Superior temporal gyrus (tissue), 1 donor: ENCODE measurements at regions not wholly inside any gene's neighbourhood (a gene's known extent, or its start where the extent isn't known, plus 50 kb on each side); places are given as distances from the start of the nearest gene placed in this dataset.

Source experiments
- DNase-seq: peaks from one replicate; pipeline ENCODE4 v3.0.0-alpha.2; 2016; ENCODE audit errors: extremely low spot score

GRCh38 chr3:78143000-78143399 is 1103.1 kb downstream of the ROBO2 start:
- no peak for DNase-seq

- DNase-seq: no peak
These were observed 1109.3 kb downstream of the ROBO2 start for GRCh38 chr3:78148986-78149717.

GRCh38 chr3:78153973-78154372 is 1114.1 kb downstream of the ROBO2 start:
- no peak for DNase-seq

DNA sequence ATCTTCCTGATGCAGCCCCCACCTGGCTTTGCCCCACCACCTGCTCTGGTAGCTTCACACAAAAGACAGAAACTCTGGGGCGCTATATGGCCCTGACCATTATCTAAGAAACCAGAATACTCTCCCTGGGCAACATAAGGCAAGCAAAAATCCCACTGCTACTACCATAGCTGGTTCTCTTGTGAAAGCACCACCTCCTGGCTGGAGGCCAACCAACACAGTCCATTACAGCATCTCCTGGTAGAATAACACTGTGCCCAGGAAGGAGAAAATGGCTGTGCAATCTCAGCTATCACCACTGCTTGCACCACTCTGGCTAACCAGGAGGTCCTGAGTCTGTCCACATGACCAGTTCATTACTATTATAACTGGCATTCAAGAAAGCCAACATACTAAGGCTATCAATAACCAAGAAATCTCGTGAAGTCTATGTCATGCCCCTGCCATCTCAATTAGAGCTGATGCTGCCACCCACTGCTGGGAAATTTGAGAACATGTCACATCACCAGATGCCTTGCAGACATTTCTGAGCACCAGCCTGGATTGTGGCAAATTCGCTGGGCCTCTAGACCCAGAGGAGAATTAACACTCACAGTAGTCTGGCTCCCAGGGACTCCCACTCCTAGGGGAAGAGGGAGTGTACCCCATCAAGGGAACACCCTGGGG is 1114.8 kb downstream of the ROBO2 start:
- no peak for DNase-seq

DNA sequence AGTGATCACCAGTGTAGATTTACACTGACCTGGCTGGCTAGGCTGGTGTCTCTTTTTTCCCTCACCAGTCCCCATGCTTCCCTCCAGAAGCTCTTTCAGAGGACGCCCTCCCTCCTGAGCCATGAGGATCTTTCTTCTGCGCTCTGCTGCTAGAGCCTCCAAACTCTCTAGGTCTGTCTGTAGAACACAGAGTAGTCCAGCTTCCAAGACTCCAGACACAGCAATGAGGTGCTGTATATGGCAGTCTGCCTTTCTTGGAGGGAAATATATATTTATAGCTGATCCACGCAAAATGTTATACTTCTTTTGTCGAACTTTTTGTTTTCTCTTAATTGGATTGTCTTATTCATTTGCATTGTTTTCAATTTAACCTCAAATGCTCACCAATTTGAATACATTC is 1121.8 kb downstream of the ROBO2 start:
- DNase-seq: no peak

- DNase-seq: no peak
These were observed 1123.5 kb downstream of the ROBO2 start for GRCh38 chr3:78163379-78163778.

- DNase-seq: no peak
These were observed 1126.0 kb downstream of the ROBO2 start for GRCh38 chr3:78165876-78166275.

GRCh38 chr3:78174821-78175220 is 1134.9 kb downstream of the ROBO2 start:
- no peak for DNase-seq

DNA sequence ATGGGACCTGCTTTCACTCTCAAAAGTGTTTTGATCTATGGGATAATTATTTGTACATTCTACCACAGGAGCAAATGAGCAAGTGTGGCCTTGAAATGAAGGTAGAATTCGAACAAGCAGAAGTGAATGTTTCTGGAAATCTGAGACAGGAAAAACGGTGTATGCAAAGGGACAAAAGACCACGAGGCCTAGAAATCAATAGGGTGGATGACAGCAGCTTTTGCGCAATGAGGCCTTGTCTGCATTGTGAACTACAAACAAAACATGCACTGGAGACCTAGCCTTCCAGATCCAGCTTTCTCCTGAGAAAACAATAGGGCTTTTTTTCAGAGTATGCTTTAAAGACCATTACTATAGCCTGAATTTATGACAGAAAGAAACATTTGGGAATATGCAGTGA is 1137.0 kb downstream of the ROBO2 start:
- no peak for DNase-seq

DNA sequence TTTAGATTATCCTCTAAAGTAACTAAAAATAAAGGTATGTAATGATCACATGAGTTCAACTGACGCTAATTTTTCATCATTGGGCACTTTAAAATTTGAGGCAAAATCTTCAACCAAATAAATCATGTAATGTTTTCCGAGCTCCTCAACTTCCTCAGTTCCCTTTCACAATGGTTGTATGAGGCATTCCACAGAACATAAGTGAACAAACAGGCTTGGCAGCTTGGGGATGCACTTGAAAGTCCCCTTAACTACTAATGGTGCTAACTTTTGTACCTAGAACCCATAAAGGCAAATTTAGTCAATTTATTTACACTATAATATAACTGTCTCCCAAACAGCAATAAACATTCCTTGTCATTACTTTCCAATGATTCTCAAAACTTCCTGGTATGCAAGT is 1137.9 kb downstream of the ROBO2 start:
- no peak for DNase-seq

GRCh38 chr3:78178209-78178608 is 1138.3 kb downstream of the ROBO2 start:
- no peak for DNase-seq

- DNase-seq: no peak
These were observed 1139.0 kb downstream of the ROBO2 start for GRCh38 chr3:78178740-78179363.

- no peak for DNase-seq
These were observed 1144.2 kb downstream of the ROBO2 start for GRCh38 chr3:78183906-78184599.

GRCh38 chr3:78186404-78186803 is 1146.5 kb downstream of the ROBO2 start:
- DNase-seq: no peak

GRCh38 chr3:78201091-78201490 is 1161.2 kb downstream of the ROBO2 start:
- no peak for DNase-seq

- no peak for DNase-seq
These were observed 1165.1 kb downstream of the ROBO2 start for GRCh38 chr3:78204977-78205376.

DNA sequence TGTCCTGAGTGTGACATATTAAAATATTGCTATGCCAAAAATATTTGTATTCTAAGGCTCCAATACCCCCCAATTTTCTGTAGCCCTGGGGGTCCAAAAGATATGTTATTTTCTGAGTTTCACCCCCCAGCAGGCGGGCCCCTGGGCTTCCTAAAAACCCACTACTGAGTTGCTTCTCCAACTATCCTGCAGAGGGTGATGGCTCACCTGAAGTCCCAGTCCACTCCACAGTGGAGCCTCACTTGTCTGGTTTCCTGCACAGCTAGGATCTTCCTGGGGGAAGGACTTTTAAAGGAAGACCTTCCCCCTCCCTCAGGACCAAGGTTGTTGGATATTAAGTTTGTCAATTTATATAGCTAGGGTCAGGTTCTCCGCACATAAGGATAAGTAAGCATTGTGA is 1181.4 kb downstream of the ROBO2 start:
- no peak for DNase-seq

- DNase-seq: no peak
These were observed 1181.9 kb downstream of the ROBO2 start for GRCh38 chr3:78221796-78222195.

DNA sequence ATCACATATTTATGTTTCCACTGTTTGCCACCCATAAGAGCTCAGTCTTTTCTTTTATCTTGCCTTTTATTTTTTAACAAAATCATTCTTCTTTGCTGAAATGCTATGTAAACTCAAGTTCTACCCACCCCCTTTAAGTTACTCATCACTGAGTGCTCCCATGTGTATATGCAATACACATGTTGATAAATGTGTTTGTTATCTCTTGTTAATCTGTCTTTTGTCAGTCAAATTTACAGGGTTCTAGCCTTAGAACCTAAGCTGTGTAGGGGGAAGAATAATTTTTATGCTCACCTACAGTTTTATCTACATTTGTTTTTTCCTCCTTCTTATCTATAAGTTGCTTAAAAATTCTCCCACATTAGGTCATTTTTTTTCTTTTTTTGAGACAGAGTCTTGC is 1195.9 kb downstream of the ROBO2 start:
- no peak for DNase-seq

DNA sequence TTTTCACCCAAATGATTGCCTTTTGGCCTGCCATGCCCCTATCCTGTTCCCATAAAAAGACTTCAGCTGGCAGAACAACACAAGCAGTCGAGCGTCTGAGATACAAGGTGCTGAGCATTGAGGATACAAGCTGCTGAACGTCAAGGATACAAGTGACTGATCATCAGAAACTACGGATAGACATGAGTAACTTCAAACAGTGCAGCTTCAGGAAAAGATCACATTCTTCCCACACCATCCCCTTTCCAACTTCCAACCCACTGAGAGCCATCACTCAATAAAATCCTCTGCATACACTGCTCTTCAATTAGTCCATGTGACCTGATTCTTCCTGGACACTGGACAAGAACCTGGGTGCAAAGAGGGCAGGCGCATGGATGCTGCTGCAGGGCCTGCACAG is 1198.9 kb downstream of the ROBO2 start:
- DNase-seq: no peak

DNA sequence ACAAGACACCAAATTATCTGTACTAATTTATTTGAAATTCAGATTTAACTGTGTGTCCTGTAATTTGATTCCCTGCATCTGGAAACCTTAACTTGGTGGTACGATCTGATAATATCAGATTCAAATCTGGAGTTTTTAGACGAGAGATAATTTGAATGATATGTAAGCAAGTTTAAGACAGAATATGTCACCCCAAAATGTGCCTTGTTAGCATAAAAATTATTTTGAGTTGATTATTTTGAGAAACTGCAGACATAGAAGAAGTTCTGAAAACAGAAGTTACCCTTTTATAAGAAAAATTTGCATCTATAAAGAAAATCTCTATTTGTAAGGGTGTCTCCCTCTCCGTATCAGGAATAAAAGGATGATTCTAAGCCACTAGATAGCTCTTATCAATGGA is 1202.8 kb downstream of the ROBO2 start:
- DNase-seq: no peak

DNA sequence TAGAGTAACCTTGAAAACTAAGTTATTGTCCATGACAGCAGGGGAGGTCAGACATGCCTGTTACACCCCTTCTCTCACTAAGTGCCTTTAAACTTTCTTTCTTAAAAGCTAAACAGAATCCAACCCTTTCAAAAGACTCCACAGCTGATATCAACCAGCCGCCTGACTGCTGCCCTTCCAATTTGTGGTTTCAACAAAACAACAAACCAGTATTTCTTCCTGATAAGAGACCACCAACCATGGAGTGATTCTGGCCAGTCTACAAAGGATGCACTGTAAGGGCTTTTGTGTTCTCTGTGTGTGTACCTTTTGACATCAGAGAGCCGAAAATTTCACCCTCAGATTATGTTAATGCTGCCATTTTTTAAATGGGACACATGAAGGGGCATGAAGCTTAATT is 1204.2 kb downstream of the ROBO2 start:
- no peak for DNase-seq

DNA sequence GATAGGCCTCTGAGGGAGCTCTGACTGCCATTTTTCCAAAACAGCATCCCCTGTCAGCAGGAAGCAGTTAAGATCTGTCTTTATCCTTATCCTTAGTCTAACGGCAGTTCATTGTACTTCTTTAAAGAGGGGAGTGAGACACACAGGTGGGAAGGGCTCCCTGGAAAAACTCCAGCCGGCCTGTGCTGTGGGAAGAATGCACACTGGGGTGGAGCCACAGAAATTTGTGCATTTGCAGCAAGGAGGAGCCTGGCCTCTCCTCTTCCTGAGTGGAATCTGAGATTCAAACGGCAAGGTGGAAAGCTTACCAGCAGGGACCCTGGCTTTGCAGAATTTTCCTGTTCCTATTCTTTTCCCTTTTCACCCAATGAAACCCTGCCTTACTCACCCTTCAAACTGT is 1209.4 kb downstream of the ROBO2 start:
- DNase-seq: no peak
